BJ (cell line): ENCODE measurements at regions not wholly inside any gene's neighbourhood (a gene's known extent, or its start where the extent isn't known, plus 50 kb on each side); places are given as distances from the start of the nearest gene placed in this dataset.

ENCODE experiments used
- CTCF ChIA-PET: fragments of 350-600 bp; formaldehyde crosslinking; extraction: SDS; loops from one replicate; lab custom pipeline; 2021; ENCODE audit warnings: antibody characterized with exemption, inconsistent platforms; lab: Yijun Ruan, JAX
- POLR2A ChIA-PET: fragments of 300-600 bp; sonication (Branson Sonifier 250); formaldehyde crosslinking; extraction: SDS; loops from one replicate; lab custom pipeline; 2021; ENCODE audit warnings: antibody characterized with exemption; lab: Charles Lee
- DNase-seq: peaks from one replicate; pipeline ENCODE4 v3.0.0-alpha.2; 2011; ENCODE audit warnings: low read depth
- H3K27me3 ChIP-seq: 2 replicates; pipeline ENCODE4 v1.6.0; 2011; ENCODE audit warnings: low read length; ENCODE audit not compliant: control insufficient read depth, insufficient read depth
- H3K36me3 ChIP-seq: 2 replicates; pipeline ENCODE4 v1.5.1; 2011; ENCODE audit warnings: low read length; ENCODE audit not compliant: control insufficient read depth, insufficient read depth
- H3K4me3 ChIP-seq: 2 replicates; pipeline ENCODE4 v1.5.1; 2011; ENCODE audit warnings: low read depth, mild to moderate bottlenecking, control low read depth, low read length
- TF ChIP-seq, protein P1 (sequence below): IDR thresholded peaks from 2 replicates; pipeline ENCODE4 v1.5.1; 2011; ENCODE audit warnings: low read depth, mild to moderate bottlenecking, control low read depth, inconsistent platforms, low read length, moderate library complexity; ENCODE audit not compliant: insufficient read depth

GRCh38 chr10:83073472-83073871 is 1065.8 kb upstream of the GHITM start:
- Histone ChIP-seq H3K27me3 (no peaks in the 10 kb centered on the region; the same call in 1 of the 2 replicates), H3K36me3 (no peaks in the 10 kb centered on the region), H3K4me3 (no peak overlapping the region)
- TF ChIP-seq, protein P1, sequence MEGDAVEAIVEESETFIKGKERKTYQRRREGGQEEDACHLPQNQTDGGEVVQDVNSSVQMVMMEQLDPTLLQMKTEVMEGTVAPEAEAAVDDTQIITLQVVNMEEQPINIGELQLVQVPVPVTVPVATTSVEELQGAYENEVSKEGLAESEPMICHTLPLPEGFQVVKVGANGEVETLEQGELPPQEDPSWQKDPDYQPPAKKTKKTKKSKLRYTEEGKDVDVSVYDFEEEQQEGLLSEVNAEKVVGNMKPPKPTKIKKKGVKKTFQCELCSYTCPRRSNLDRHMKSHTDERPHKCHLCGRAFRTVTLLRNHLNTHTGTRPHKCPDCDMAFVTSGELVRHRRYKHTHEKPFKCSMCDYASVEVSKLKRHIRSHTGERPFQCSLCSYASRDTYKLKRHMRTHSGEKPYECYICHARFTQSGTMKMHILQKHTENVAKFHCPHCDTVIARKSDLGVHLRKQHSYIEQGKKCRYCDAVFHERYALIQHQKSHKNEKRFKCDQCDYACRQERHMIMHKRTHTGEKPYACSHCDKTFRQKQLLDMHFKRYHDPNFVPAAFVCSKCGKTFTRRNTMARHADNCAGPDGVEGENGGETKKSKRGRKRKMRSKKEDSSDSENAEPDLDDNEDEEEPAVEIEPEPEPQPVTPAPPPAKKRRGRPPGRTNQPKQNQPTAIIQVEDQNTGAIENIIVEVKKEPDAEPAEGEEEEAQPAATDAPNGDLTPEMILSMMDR: no peak
- ChIA-PET POLR2A (no interaction called here), CTCF (no interaction called here)
- no peak for DNase-seq

GRCh38 chr10:83075016-83075814 is 1064.1 kb upstream of the GHITM start:
- DNase-seq: no peak
- Histone ChIP-seq H3K27me3 (no peaks in the 10 kb centered on the region; the same call in 1 of the 2 replicates), H3K36me3 (no peaks in the 10 kb centered on the region), H3K4me3 (no peak overlapping the region)
- POLR2A ChIA-PET: no interaction called here
- TF ChIP-seq, protein P1: no peak
- CTCF ChIA-PET: interaction anchor here (1.3 kb wide), 1 partner anchor 20 kb away, joined by 3 read pairs; no protein-coding TSS in a partner anchor

- POLR2A ChIA-PET: no interaction called here
- CTCF ChIA-PET: interaction anchor here (1.3 kb wide), 1 partner anchor 21 kb away, joined by 3 read pairs; no protein-coding TSS in a partner anchor
- TF ChIP-seq, protein P1: no peak
Observed at GRCh38 chr10:83075815-83076355, 1063.4 kb upstream of the GHITM start.

DNA sequence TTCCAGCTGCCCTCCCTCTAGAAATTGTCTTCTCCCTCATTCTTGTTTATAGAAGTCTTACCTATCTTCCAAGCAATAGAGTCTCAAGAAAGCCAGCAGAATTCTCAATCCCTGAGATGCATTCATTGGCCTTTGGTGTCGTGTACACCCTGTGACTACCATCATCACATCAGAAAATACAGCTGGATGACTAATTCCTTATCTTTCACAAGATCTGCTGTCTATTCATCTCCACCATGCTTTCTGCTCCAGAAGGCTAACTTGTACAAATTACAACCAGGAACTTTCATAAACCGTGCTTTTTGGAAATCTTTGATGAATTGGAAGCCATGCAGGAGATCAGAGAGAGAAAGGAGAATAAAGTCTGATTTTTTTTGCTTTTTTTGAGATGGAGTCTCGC is 1062.9 kb upstream of the GHITM start:
- ChIA-PET CTCF (interaction anchor here (1.3 kb wide), 1 partner anchor 22 kb away, joined by 3 read pairs; no protein-coding TSS in a partner anchor), POLR2A (no interaction called here)
- Histone ChIP-seq H3K4me3 (no peak overlapping the region), H3K36me3 (no peaks in the 10 kb centered on the region), H3K27me3 (no peaks in the 10 kb centered on the region; the same call in 1 of the 2 replicates)
- DNase-seq: no peak
- TF ChIP-seq, protein P1: no peak

More at GRCh38 chr10:83075815-83076355, 1063.4 kb upstream of the GHITM start:
- no peak overlapping the region for H3K4me3 ChIP-seq
- H3K27me3 ChIP-seq: no peaks in the 10 kb centered on the region; the same call in 1 of the 2 replicates
- H3K36me3 ChIP-seq: no peaks in the 10 kb centered on the region
- no peak for DNase-seq

DNA sequence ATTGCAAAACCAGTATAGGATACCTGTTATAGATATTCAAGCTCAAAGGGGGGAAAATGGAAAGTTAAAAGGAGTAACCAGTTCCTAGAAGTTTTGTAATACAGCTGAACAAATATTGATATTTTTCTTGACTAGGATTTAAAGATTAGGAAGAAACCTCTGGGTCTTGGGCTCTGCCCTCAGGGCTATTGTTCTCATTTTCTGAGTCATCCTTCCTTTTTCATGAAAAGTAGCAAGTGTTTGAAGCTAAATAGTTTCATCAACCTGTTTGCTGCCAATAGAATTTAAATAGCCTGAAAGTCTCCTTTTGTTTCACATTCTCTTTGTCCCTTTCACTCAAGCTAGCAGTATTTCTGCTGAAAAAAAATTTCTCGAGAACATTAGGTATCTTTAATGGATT is 1061.1 kb upstream of the GHITM start:
- H3K36me3 ChIP-seq: no peaks in the 10 kb centered on the region
- ChIA-PET POLR2A (no interaction called here), CTCF (no interaction called here)
- no peaks in the 10 kb centered on the region; the same call in 1 of the 2 replicates for H3K27me3 ChIP-seq
- TF ChIP-seq, protein P1: no peak
- H3K4me3 ChIP-seq: no peak overlapping the region
- no peak for DNase-seq
